Keratinocyte (primary cell): ENCODE measurements at regions not wholly inside any gene's neighbourhood (a gene's known extent, or its start where the extent isn't known, plus 50 kb on each side); places are given as distances from the start of the nearest gene placed in this dataset.

Source experiments
- CTCF ChIP-seq, 3 experiments: IDR thresholded peaks in 1 of 3; conservative IDR thresholded peaks in 1 of 3; optimal IDR thresholded peaks in 1 of 3; 2 replicates in 2 of 3; 3 replicates in 1 of 3; pipeline versions ENCODE3 to v1.5.1; 2011; ENCODE audit warnings: low read length in 3 of 3, mild to moderate bottlenecking in 3 of 3, moderate library complexity in 2 of 3, control low read depth in 1 of 3, inconsistent platforms in 1 of 3; ENCODE audit not compliant: insufficient read depth in 2 of 3; ENCODE audit errors: extremely low read depth in 1 of 3
- EZH2 ChIP-seq: IDR thresholded peaks from one replicate; pipeline ENCODE4 v1.6.1; 2012; ENCODE audit warnings: inconsistent platforms, mild to moderate bottlenecking, low read length, moderate library complexity

DNA sequence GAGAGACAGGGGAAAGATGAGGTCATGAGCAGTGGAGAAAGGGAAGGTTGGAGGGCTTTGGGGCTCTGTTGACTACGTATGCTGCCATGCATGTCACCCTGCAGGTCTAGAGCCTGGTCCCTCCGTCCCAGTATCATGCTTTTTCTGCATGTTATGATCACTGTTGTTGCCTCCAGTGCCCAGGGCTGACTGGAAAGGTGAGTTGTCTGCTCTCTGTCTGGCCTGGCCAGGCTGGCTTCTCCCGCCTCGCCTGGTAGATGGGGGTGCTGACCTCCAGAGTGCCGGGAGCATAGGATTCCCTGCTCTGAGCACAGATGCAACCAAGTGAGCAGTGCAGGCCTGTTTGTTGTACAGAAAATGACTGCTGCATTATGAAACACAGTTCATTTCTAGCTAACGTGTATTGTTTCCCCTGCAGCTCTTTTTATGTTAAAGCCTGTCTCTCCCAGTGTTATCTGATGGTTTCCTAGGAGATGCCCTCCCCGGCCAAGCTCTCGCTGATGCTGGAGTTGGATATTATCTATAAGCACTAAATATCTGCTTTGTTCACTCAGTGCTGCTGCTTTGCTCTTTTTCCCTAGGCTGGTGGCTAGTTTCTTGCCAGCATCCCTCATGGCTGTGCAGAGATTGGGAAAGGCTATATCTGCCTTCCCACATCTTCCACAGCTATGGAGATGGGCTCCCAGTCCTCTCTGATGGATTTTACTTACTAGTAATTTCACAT is 158.2 kb downstream of the TDRD15 start:
- TF ChIP-seq CTCF (optimal IDR thresholded peaks at IDR 0.05 in 1 of 3, IDR thresholded peaks at IDR 0.05 in 1 of 3, conservative IDR thresholded peaks at IDR 0.05 in 1 of 3; ENCODE audit: extremely low read depth in 1 of 3, insufficient read depth in 2 of 3, low read length in 3 of 3): no peak
- no peak for TF ChIP-seq EZH2
